Activated CD8-positive, alpha-beta memory T cell treated with anti-CD3 and anti-CD28 coated beads, Interleukin-2, amount 50 U/mL, for 48 hours (primary cell): ENCODE measurements at regions not wholly inside any gene's neighbourhood (a gene's known extent, or its start where the extent isn't known, plus 50 kb on each side); places are given as distances from the start of the nearest gene placed in this dataset.

Source experiments
- DNase-seq: peaks from one replicate; pipeline ENCODE4 v3.0.0-alpha.2; 2020

- DNase-seq: no peak
Measured at GRCh38 chr10:88178758-88179157, 315.3 kb downstream of the PTEN start.

GRCh38 chr10:88179831-88180230 is 316.4 kb downstream of the PTEN start:
- no peak for DNase-seq

GRCh38 chr10:88181902-88182600 is 318.6 kb downstream of the PTEN start:
- DNase-seq: no peak

GRCh38 chr10:88182601-88182930 is 319.1 kb downstream of the PTEN start:
- DNase-seq: no peak

GRCh38 chr10:88184543-88185297 is 321.3 kb downstream of the PTEN start:
- no peak for DNase-seq

GRCh38 chr10:88185830-88186229 is 322.4 kb downstream of the PTEN start:
- DNase-seq: no peak

- DNase-seq: no peak
Measured at GRCh38 chr10:88186335-88186734, 322.9 kb downstream of the PTEN start.

GRCh38 chr10:88187472-88187871 is 324.0 kb downstream of the PTEN start:
- no peak for DNase-seq

GRCh38 chr10:88190123-88190522 is 326.7 kb downstream of the PTEN start:
- DNase-seq: no peak

- DNase-seq: no peak
Measured at GRCh38 chr10:88190540-88191235, 327.3 kb downstream of the PTEN start.

- DNase-seq: no peak
Measured at GRCh38 chr10:88193018-88193417, 329.6 kb downstream of the PTEN start.

- no peak for DNase-seq
Measured at GRCh38 chr10:88194041-88194887, 330.8 kb downstream of the PTEN start.

GRCh38 chr10:88194961-88195367 is 331.5 kb downstream of the PTEN start:
- no peak for DNase-seq

- no peak for DNase-seq
Measured at GRCh38 chr10:88195841-88196240, 332.4 kb downstream of the PTEN start.

- no peak for DNase-seq
Measured at GRCh38 chr10:88196291-88196690, 332.9 kb downstream of the PTEN start.

- DNase-seq: no peak
Measured at GRCh38 chr10:88198023-88198422, 334.6 kb downstream of the PTEN start.

- DNase-seq: no peak
Measured at GRCh38 chr10:88200312-88201032, 337.0 kb downstream of the PTEN start.

GRCh38 chr10:88205842-88206446 is 342.5 kb downstream of the PTEN start:
- no peak for DNase-seq

GRCh38 chr10:88207121-88207546 is 343.7 kb downstream of the PTEN start:
- DNase-seq: no peak

GRCh38 chr10:88209231-88209630 is 345.8 kb downstream of the PTEN start:
- no peak for DNase-seq

- no peak for DNase-seq
Measured at GRCh38 chr10:88209837-88210561, 346.6 kb downstream of the PTEN start.
